ENCODE measurements at regions not wholly inside any gene's neighbourhood (a gene's known extent, or its start where the extent isn't known, plus 50 kb on each side); places are given as distances from the start of the nearest gene placed in this dataset.

- Histone ChIP-seq H3K9ac (ENCODE audit: low read length) (no peak overlapping the region), H3K4me3 (ENCODE audit: insufficient read depth, low read length, poor library complexity, severe bottlenecking) (no peak overlapping the region), H3K36me3 (ENCODE audit: low read length) (no peaks in the 10 kb centered on the region), H3K9me2 (replicated peaks; ENCODE audit: insufficient read depth, low read length) (no peaks in the 10 kb centered on the region), H3K79me2 (ENCODE audit: insufficient read depth, low read length) (no peaks in the 10 kb centered on the region), H3K27ac (ENCODE audit: low read depth, low read length) (no peak overlapping the region), H3K4me2 (ENCODE audit: low read depth, low read length, poor library complexity, severe bottlenecking) (no peak overlapping the region), H2AFZ (ENCODE audit: low read depth, low read length, severe bottlenecking) (no peak overlapping the region), H4K20me1 (ENCODE audit: low read depth, low read length) (no peaks in the 10 kb centered on the region), H3K9me3 (ENCODE audit: insufficient read depth, low read length) (no peaks in the 10 kb centered on the region), H3K27me3 (ENCODE audit: low read length) (no peaks in the 10 kb centered on the region), H3F3A (ENCODE audit: insufficient read depth) (no peaks in the 10 kb centered on the region)
- no peak for TF ChIP-seq EZH2phosphoT487 (conservative IDR thresholded peaks at IDR 0.05; ENCODE audit: low read length)
- no peak for TF ChIP-seq CTCF (IDR thresholded peaks at IDR 0.05; ENCODE audit: insufficient read depth, low read length, poor library complexity, severe bottlenecking)
These were observed 139.2 kb upstream of the TTC29 start for GRCh38 chr4:147084861-147085260.

GRCh38 chr4:147085781-147086180, 140.1 kb upstream of the TTC29 start:
- H3K9me2 ChIP-seq (replicated peaks; ENCODE audit: insufficient read depth, low read length) = no peaks in the 10 kb centered on the region
- H3K4me2 ChIP-seq (ENCODE audit: low read depth, low read length, poor library complexity, severe bottlenecking) = no peak overlapping the region
- no peaks in the 10 kb centered on the region for H3K79me2 ChIP-seq (ENCODE audit: insufficient read depth, low read length)
- no peak overlapping the region for H2AFZ ChIP-seq (ENCODE audit: low read depth, low read length, severe bottlenecking)
- H3K36me3 ChIP-seq (ENCODE audit: low read length) = no peaks in the 10 kb centered on the region
- no peaks in the 10 kb centered on the region for H3F3A ChIP-seq (ENCODE audit: insufficient read depth)
- H4K20me1 ChIP-seq (ENCODE audit: low read depth, low read length) = no peaks in the 10 kb centered on the region
- H3K27me3 ChIP-seq (ENCODE audit: low read length) = no peaks in the 10 kb centered on the region
- H3K9ac ChIP-seq (ENCODE audit: low read length) = no peak overlapping the region
- H3K9me3 ChIP-seq (ENCODE audit: insufficient read depth, low read length) = no peaks in the 10 kb centered on the region
- no peak overlapping the region for H3K4me3 ChIP-seq (ENCODE audit: insufficient read depth, low read length, poor library complexity, severe bottlenecking)
- H3K27ac ChIP-seq (ENCODE audit: low read depth, low read length) = no peak overlapping the region
- TF ChIP-seq CTCF (IDR thresholded peaks at IDR 0.05; ENCODE audit: insufficient read depth, low read length, poor library complexity, severe bottlenecking) = no peak
- TF ChIP-seq EZH2phosphoT487 (conservative IDR thresholded peaks at IDR 0.05; ENCODE audit: low read length) = no peak

- no peak for TF ChIP-seq CTCF (IDR thresholded peaks at IDR 0.05; ENCODE audit: insufficient read depth, low read length, poor library complexity, severe bottlenecking)
- no peak for TF ChIP-seq EZH2phosphoT487 (conservative IDR thresholded peaks at IDR 0.05; ENCODE audit: low read length)
- H3K79me2 ChIP-seq (ENCODE audit: insufficient read depth, low read length) = no peaks in the 10 kb centered on the region
- H3K36me3 ChIP-seq (ENCODE audit: low read length) = no peaks in the 10 kb centered on the region
- no peaks in the 10 kb centered on the region for H3K9me2 ChIP-seq (replicated peaks; ENCODE audit: insufficient read depth, low read length)
- H3K27ac ChIP-seq (ENCODE audit: low read depth, low read length) = no peak overlapping the region
- no peak overlapping the region for H3K9ac ChIP-seq (ENCODE audit: low read length)
- no peaks in the 10 kb centered on the region for H4K20me1 ChIP-seq (ENCODE audit: low read depth, low read length)
- no peaks in the 10 kb centered on the region for H3K9me3 ChIP-seq (ENCODE audit: insufficient read depth, low read length)
- no peak overlapping the region for H2AFZ ChIP-seq (ENCODE audit: low read depth, low read length, severe bottlenecking)
- no peaks in the 10 kb centered on the region for H3F3A ChIP-seq (ENCODE audit: insufficient read depth)
- H3K27me3 ChIP-seq (ENCODE audit: low read length) = no peaks in the 10 kb centered on the region
- no peak overlapping the region for H3K4me3 ChIP-seq (ENCODE audit: insufficient read depth, low read length, poor library complexity, severe bottlenecking)
- H3K4me2 ChIP-seq (ENCODE audit: low read depth, low read length, poor library complexity, severe bottlenecking) = no peak overlapping the region
These were observed 142.5 kb upstream of the TTC29 start for GRCh38 chr4:147088146-147088545.

All from SU-DHL-6 (cell line).